Smooth muscle cell (in vitro differentiated cells): ENCODE measurements at regions not wholly inside any gene's neighbourhood (a gene's known extent, or its start where the extent isn't known, plus 50 kb on each side); places are given as distances from the start of the nearest gene placed in this dataset.

ENCODE experiments used
- DNase-seq: peaks from one replicate; lab custom pipeline; 2025; ENCODE audit not compliant: unreplicated experiment; lab: John Stamatoyannopoulos, UW
- H2AFZ ChIP-seq: fragments of 200-600 bp; sonication (generic); 2 replicates; pipeline ENCODE4 v1.6.0; 2016; ENCODE audit warnings: antibody characterized with exemption, low read depth, mild to moderate bottlenecking
- H3F3A ChIP-seq: fragments of 200-600 bp; sonication (generic); 2 replicates; pipeline ENCODE4 v1.6.0; 2017; ENCODE audit warnings: antibody characterized with exemption, low read depth
- H3K27ac ChIP-seq: fragments of 200-600 bp; sonication (generic); 2 replicates; pipeline ENCODE4 v1.5.1; 2016; ENCODE audit warnings: low read depth, mild to moderate bottlenecking
- H3K27me3 ChIP-seq: fragments of 200-600 bp; sonication (generic); 2 replicates; pipeline ENCODE4 v1.6.1; 2016; ENCODE audit warnings: low read depth, mild to moderate bottlenecking
- H3K36me3 ChIP-seq: fragments of 200-600 bp; sonication (generic); 2 replicates; pipeline ENCODE4 v1.5.1; 2016; ENCODE audit warnings: low read depth
- H3K4me1 ChIP-seq: fragments of 200-600 bp; sonication (generic); 2 replicates; pipeline ENCODE4 v1.5.1; 2016; ENCODE audit warnings: low read depth
- H3K4me2 ChIP-seq: fragments of 200-600 bp; sonication (generic); 2 replicates; pipeline ENCODE4 v1.6.0; 2016; ENCODE audit warnings: mild to moderate bottlenecking
- H3K4me3 ChIP-seq: fragments of 200-600 bp; sonication (generic); 2 replicates; pipeline ENCODE4 v1.5.1; 2016; ENCODE audit warnings: mild to moderate bottlenecking
- H3K79me2 ChIP-seq: fragments of 200-600 bp; sonication (generic); 2 replicates; pipeline ENCODE4 v1.6.0; 2016; ENCODE audit warnings: low read depth, mild to moderate bottlenecking
- H3K9ac ChIP-seq: fragments of 200-600 bp; sonication (generic); 2 replicates; pipeline ENCODE4 v1.6.0; 2016; ENCODE audit warnings: low read depth
- H3K9me3 ChIP-seq: fragments of 200-600 bp; sonication (generic); replicated peaks from 2 replicates; pipeline ENCODE4 v1.5.1; 2016; ENCODE audit warnings: low read depth
- H4K20me1 ChIP-seq: fragments of 200-600 bp; sonication (generic); 2 replicates; pipeline ENCODE4 v1.6.0; 2016; ENCODE audit warnings: low read depth
- CTCF ChIP-seq: fragments of 200-600 bp; sonication (generic); IDR thresholded peaks from 2 replicates; pipeline ENCODE4 v1.5.1; 2017; ENCODE audit warnings: borderline replicate concordance, mild to moderate bottlenecking, antibody characterized with exemption; ENCODE audit not compliant: insufficient read depth, poor library complexity, severe bottlenecking
- WGBS: methylation state at CpG from one replicate; pipeline ENCODE4 v1.1.7; 2016; ENCODE audit warnings: low lambda C conversion rate; 5-methylcytosine and 5-hydroxymethylcytosine counted together

- no peaks in the 10 kb centered on the region for H3K36me3 ChIP-seq
- H2AFZ ChIP-seq, result no peak overlapping the region
- H3K4me3 ChIP-seq, result no peak overlapping the region
- H3K9me3 ChIP-seq, result no peaks in the 10 kb centered on the region
- TF ChIP-seq CTCF, result no peak
- no peaks in the 10 kb centered on the region for H3K79me2 ChIP-seq
- H3K4me1 ChIP-seq, result no peaks in the 10 kb centered on the region
- H4K20me1 ChIP-seq, result no peaks in the 10 kb centered on the region
- DNase-seq, result no peak
- no peak overlapping the region for H3K27ac ChIP-seq
- H3K9ac ChIP-seq, result no peak overlapping the region
- H3K4me2 ChIP-seq, result no peak overlapping the region
- H3K27me3 ChIP-seq, result no peaks in the 10 kb centered on the region
- H3F3A ChIP-seq, result no peaks in the 10 kb centered on the region
These were observed 2280.4 kb upstream of the PCDH20 start for GRCh38 chr13:63696055-63696454.

GRCh38 chr13:63693696-63694095 is 2278.0 kb upstream of the PCDH20 start:
- no peaks in the 10 kb centered on the region for H3K79me2 ChIP-seq
- H2AFZ ChIP-seq, result no peak overlapping the region
- no peaks in the 10 kb centered on the region for H3F3A ChIP-seq
- H3K9me3 ChIP-seq, result no peaks in the 10 kb centered on the region
- TF ChIP-seq CTCF, result no peak
- WGBS, result 93% methylated on average over 15 of the region's 15 CpGs
- no peak for DNase-seq
- H3K4me2 ChIP-seq, result no peak overlapping the region
- no peak overlapping the region for H3K4me3 ChIP-seq
- H3K4me1 ChIP-seq, result no peaks in the 10 kb centered on the region
- no peaks in the 10 kb centered on the region for H3K27me3 ChIP-seq
- H4K20me1 ChIP-seq, result no peaks in the 10 kb centered on the region
- H3K36me3 ChIP-seq, result no peaks in the 10 kb centered on the region
- H3K27ac ChIP-seq, result no peak overlapping the region
- H3K9ac ChIP-seq, result no peak overlapping the region

GRCh38 chr13:63691474-63691873 is 2275.8 kb upstream of the PCDH20 start:
- H4K20me1 ChIP-seq, result no peaks in the 10 kb centered on the region
- WGBS, result 93% methylated on average over 3 of the region's 3 CpGs
- H3K27ac ChIP-seq, result no peak overlapping the region
- H3F3A ChIP-seq, result no peaks in the 10 kb centered on the region
- H3K9me3 ChIP-seq, result no peaks in the 10 kb centered on the region
- no peaks in the 10 kb centered on the region for H3K36me3 ChIP-seq
- H3K4me3 ChIP-seq, result no peak overlapping the region
- H3K9ac ChIP-seq, result no peak overlapping the region
- H3K27me3 ChIP-seq, result no peaks in the 10 kb centered on the region
- H3K4me2 ChIP-seq, result no peak overlapping the region
- no peak overlapping the region for H2AFZ ChIP-seq
- no peak for TF ChIP-seq CTCF
- H3K4me1 ChIP-seq, result no peaks in the 10 kb centered on the region
- no peaks in the 10 kb centered on the region for H3K79me2 ChIP-seq
- no peak for DNase-seq

- no peak overlapping the region for H3K4me3 ChIP-seq
- H3K9me3 ChIP-seq, result no peaks in the 10 kb centered on the region
- TF ChIP-seq CTCF, result no peak
- no peak overlapping the region for H3K4me2 ChIP-seq
- no peak for DNase-seq
- H2AFZ ChIP-seq, result no peak overlapping the region
- H3K27ac ChIP-seq, result no peak overlapping the region
- H3K79me2 ChIP-seq, result no peaks in the 10 kb centered on the region
- no peaks in the 10 kb centered on the region for H4K20me1 ChIP-seq
- H3F3A ChIP-seq, result no peaks in the 10 kb centered on the region
- no peak overlapping the region for H3K9ac ChIP-seq
- H3K4me1 ChIP-seq, result no peaks in the 10 kb centered on the region
- 84% methylated on average over 5 of the region's 5 CpGs for WGBS
- H3K36me3 ChIP-seq, result no peaks in the 10 kb centered on the region
- H3K27me3 ChIP-seq, result no peaks in the 10 kb centered on the region
These were observed 2275.0 kb upstream of the PCDH20 start for GRCh38 chr13:63690672-63691071.
